Neuron (in vitro differentiated cells): ENCODE measurements at regions not wholly inside any gene's neighbourhood (a gene's known extent, or its start where the extent isn't known, plus 50 kb on each side); places are given as distances from the start of the nearest gene placed in this dataset.

Source experiments
- H2AFZ ChIP-seq: one replicate; pipeline ENCODE4 v1.6.1; 2013; ENCODE audit warnings: low read depth, mild to moderate bottlenecking, inconsistent platforms, low read length, moderate library complexity
- H3K27me3 ChIP-seq: one replicate; pipeline ENCODE4 v1.6.1; 2013; ENCODE audit warnings: low read length; ENCODE audit not compliant: insufficient read depth
- H3K36me3 ChIP-seq: one replicate; pipeline ENCODE4 v1.6.1; 2013; ENCODE audit warnings: low read length; ENCODE audit not compliant: insufficient read depth
- H3K4me1 ChIP-seq: one replicate; pipeline ENCODE4 v1.6.1; 2013; ENCODE audit warnings: low read length; ENCODE audit not compliant: insufficient read depth
- H3K4me3 ChIP-seq: 2 replicates; pipeline ENCODE4 v1.5.1; 2013; ENCODE audit warnings: mild to moderate bottlenecking, low read length, moderate library complexity
- H3K9me3 ChIP-seq: one replicate; pipeline ENCODE4 v1.6.1; 2013; ENCODE audit warnings: low read length

DNA sequence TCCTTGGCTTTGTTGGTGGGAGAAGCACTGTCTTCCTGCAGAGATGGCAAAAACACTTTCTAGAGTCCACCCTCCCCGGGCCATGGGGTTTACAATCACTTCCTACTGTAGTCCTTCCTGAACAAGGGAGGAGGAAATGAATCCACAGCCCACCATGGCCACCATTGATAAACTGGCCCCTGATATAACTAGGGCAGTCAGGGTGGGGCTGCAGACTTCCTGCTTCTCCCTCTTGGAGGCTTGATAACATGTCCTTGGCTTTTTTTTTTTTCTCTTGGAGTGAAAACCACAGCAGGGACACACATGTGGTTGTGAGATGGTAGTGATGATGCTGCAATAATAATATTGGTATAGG, 437.8 kb downstream of the ZNF521 start:
- H3K36me3 ChIP-seq = no peaks in the 10 kb centered on the region
- H2AFZ ChIP-seq = no peak overlapping the region
- H3K4me1 ChIP-seq = peaks cover 13% of the 10 kb centered on the region
- no peak overlapping the region for H3K4me3 ChIP-seq
- H3K27me3 ChIP-seq = no peaks in the 10 kb centered on the region
- H3K9me3 ChIP-seq = no peaks in the 10 kb centered on the region

GRCh38 chr18:24914685-24915084, 437.3 kb downstream of the ZNF521 start:
- no peak overlapping the region for H2AFZ ChIP-seq
- H3K9me3 ChIP-seq = no peaks in the 10 kb centered on the region
- H3K4me1 ChIP-seq = peaks cover 12% of the 10 kb centered on the region
- H3K4me3 ChIP-seq = no peak overlapping the region
- H3K36me3 ChIP-seq = no peaks in the 10 kb centered on the region
- no peaks in the 10 kb centered on the region for H3K27me3 ChIP-seq

- H2AFZ ChIP-seq = no peak overlapping the region
- H3K4me1 ChIP-seq = peaks cover 12% of the 10 kb centered on the region
- no peaks in the 10 kb centered on the region for H3K9me3 ChIP-seq
- H3K27me3 ChIP-seq = no peaks in the 10 kb centered on the region
- no peak overlapping the region for H3K4me3 ChIP-seq
- H3K36me3 ChIP-seq = no peaks in the 10 kb centered on the region
Observed at GRCh38 chr18:24915547-24915946, 436.4 kb downstream of the ZNF521 start.

DNA sequence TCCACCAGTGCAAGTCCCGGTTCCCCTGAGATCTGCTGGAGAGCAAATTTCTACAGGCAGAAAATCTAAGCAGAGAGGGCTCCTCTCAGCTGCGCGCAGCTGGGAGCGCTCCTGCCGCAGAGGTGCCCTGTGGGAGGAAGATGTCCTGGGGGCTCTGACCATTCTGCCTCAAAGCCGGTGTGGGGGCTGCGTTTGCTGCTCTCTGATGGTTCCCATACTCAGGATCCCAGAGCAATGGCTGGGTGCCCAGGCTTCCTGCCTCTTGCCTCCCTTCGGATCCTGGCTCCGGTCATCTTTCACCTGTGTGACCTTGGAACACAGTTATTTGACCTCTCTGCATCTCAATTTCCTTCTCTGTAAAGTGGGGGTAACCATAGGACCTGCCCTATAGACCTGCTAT, 434.2 kb downstream of the ZNF521 start:
- Histone ChIP-seq H2AFZ (no peak overlapping the region), H3K4me3 (no peak overlapping the region), H3K4me1 (peaks cover 12% of the 10 kb centered on the region), H3K9me3 (no peaks in the 10 kb centered on the region), H3K36me3 (no peaks in the 10 kb centered on the region), H3K27me3 (no peaks in the 10 kb centered on the region)

- Histone ChIP-seq H3K9me3 (no peaks in the 10 kb centered on the region), H3K36me3 (no peaks in the 10 kb centered on the region), H3K4me1 (peaks cover 12% of the 10 kb centered on the region), H2AFZ (no peak overlapping the region), H3K4me3 (no peak overlapping the region), H3K27me3 (no peaks in the 10 kb centered on the region)
Observed at GRCh38 chr18:24918257-24918656, 433.7 kb downstream of the ZNF521 start.

DNA sequence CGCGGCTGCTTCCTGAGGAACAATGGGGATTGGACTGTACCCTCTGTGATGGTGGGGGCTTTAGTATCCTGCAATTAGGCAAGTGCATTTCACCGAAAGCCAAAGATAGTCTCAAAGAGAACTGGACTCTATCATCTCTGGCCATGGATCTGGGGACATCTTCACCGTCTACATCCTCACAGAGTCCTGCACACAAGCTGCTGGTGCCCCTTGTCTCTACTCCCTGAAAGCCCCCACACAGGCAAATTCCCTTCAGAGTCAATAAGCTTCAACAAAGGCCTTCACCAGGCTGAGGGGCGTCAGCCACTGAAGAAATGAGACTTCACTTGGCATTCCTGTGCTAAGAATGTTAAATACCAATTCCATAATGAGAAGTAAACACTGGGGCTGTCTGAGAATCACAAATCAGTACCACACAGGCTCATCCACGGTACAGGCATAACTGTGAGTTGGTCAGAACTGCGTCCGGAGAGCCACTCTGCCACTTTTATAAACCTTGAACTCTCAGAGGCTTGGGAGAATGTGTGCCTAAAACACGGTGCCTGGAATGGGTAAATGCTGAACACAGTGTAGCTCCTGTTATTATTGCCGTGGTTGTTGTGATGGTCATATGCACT, 432.7 kb downstream of the ZNF521 start:
- Histone ChIP-seq H3K36me3 (no peaks in the 10 kb centered on the region), H3K9me3 (no peaks in the 10 kb centered on the region), H3K4me3 (no peak overlapping the region), H3K27me3 (no peaks in the 10 kb centered on the region), H3K4me1 (peaks cover 12% of the 10 kb centered on the region), H2AFZ (no peak overlapping the region)

- no peaks in the 10 kb centered on the region for H3K27me3 ChIP-seq
- H3K4me3 ChIP-seq = no peak overlapping the region
- no peaks in the 10 kb centered on the region for H3K36me3 ChIP-seq
- peaks cover 12% of the 10 kb centered on the region for H3K4me1 ChIP-seq
- H2AFZ ChIP-seq = no peak overlapping the region
- no peaks in the 10 kb centered on the region for H3K9me3 ChIP-seq
Observed at GRCh38 chr18:24922491-24922890, 429.5 kb downstream of the ZNF521 start.

DNA sequence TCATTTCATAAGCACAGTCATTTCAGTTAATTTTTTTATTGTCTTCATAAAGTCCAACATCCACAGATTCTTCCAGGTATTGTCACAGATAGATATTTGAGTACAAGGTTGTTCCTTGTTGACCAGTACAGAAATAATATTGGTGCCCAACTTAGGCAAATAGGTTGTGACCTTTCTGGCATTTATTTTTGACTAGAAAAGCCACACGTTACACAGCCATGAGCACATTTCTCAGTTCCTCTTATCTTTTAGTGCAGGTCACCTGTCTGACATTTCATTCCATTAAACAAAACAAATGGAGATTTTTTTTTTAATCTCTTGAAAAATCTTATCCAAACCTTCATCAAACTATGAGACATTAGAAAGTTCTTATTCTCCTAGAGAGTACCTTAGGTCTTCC, 428.8 kb downstream of the ZNF521 start:
- Histone ChIP-seq H2AFZ (no peak overlapping the region), H3K36me3 (no peaks in the 10 kb centered on the region), H3K4me1 (peaks cover 12% of the 10 kb centered on the region)

DNA sequence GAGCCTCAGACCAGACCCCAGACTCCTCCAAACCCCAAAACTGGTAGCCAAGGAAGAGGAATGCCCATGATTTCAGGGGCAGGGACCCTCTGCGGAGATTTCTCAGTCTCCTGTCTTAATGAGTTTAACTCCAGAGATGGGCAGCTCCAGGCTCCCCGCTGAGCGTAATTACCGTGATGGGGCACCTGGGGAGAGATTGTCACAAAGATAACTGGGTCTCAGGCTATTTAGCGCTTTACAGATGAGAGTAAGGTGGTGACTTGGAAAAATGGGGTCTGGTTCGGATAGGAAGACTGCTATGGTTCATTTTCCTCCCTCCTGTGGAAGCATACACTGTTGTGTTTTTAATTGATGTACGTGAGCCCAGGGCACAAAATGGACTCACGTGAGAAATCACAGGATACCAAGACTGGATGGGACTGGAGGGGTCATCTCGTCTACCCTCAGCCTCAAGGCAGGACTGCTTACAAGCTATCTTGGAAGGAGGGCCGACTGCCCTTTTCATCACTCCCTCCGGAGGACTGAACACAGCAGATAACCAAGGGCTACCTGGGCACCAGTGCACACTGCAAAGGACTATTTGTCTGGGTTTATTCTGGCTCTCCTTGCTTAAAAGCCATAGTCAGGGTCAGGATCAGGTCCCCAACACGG, 427.8 kb downstream of the ZNF521 start:
- peaks cover 8% of the 10 kb centered on the region for H3K4me1 ChIP-seq
- no peak overlapping the region for H3K4me3 ChIP-seq
- H3K9me3 ChIP-seq = no peaks in the 10 kb centered on the region
- no peak overlapping the region for H2AFZ ChIP-seq
- H3K27me3 ChIP-seq = no peaks in the 10 kb centered on the region
- H3K36me3 ChIP-seq = no peaks in the 10 kb centered on the region

More for the DNA sequence above, 428.8 kb downstream of the ZNF521 start:
- Histone ChIP-seq H3K4me3 (no peak overlapping the region), H3K27me3 (no peaks in the 10 kb centered on the region), H3K9me3 (no peaks in the 10 kb centered on the region)

DNA sequence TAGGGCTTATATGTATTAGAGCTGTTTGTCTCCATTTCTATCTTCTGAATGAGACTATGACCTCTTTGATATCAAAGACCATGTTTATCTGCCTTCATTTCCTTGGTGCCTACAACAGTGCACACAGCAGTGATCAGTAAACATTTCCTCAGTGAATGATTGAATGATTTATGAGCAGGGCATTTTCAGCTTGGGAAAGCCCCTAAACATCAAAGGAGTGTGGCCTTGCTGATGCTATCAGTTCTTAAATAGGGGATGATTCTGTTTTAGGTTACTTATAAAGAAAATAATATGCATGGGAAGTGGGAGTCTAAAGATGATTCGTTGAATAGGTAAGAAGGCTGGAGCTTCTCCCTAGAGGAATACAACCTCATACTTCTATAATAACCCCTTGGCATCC, 425.3 kb downstream of the ZNF521 start:
- Histone ChIP-seq H3K4me3 (no peak overlapping the region), H2AFZ (no peak overlapping the region), H3K36me3 (no peaks in the 10 kb centered on the region), H3K9me3 (no peaks in the 10 kb centered on the region), H3K27me3 (no peaks in the 10 kb centered on the region), H3K4me1 (peaks cover 15% of the 10 kb centered on the region)

- Histone ChIP-seq H3K4me3 (no peak overlapping the region), H3K9me3 (no peaks in the 10 kb centered on the region), H3K27me3 (no peaks in the 10 kb centered on the region), H2AFZ (peak overlapping the region; percentile 24), H3K4me1 (peaks cover 15% of the 10 kb centered on the region), H3K36me3 (no peaks in the 10 kb centered on the region)
Observed at GRCh38 chr18:24928301-24928878, 423.6 kb downstream of the ZNF521 start.

DNA sequence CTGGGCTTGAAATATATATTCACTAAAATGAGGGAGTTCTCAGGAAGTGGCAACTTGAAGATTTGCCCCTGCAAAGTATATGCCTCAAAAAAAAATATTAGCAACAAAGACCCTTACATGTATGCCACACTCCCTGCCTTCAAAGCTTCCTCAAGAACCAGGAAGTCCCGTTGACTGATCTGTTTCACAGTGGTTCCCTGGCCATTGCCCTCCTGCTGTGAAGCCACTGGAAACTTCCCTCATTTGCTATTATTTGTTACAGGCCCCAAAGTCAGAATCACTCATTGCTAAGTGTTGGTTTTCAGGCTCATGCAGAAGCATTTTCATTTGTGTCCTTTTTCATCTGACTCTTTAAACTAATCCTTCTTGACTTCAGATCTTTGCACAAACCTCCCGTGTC, 421.5 kb downstream of the ZNF521 start:
- Histone ChIP-seq H3K4me3 (no peak overlapping the region), H3K27me3 (no peaks in the 10 kb centered on the region), H3K36me3 (no peaks in the 10 kb centered on the region), H3K9me3 (peaks cover 4% of the 10 kb centered on the region), H3K4me1 (peaks cover 15% of the 10 kb centered on the region), H2AFZ (no peak overlapping the region)

DNA sequence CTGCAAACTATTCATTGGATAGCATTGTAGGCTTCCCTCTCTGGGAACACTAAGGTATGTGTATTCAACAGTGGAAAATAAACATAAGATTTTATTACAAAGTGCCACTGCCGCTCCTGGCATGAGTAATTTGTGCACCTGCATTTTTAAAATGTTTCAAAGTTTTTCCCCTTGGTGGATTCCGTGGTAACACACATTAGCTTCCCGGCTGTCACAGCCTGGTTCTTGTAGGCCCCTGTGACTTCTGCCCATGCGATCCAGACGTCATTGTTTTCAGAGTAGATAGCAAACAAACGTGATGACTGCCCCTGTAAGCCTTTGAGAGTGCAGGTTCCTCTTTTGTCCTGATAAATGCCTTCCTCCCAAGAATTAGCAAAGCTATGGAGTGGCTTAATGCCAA, 421.0 kb downstream of the ZNF521 start:
- Histone ChIP-seq H3K4me3 (no peak overlapping the region), H3K9me3 (peaks cover 4% of the 10 kb centered on the region), H3K4me1 (peaks cover 15% of the 10 kb centered on the region), H3K27me3 (no peaks in the 10 kb centered on the region), H3K36me3 (no peaks in the 10 kb centered on the region), H2AFZ (no peak overlapping the region)
